Sciatic nerve (tissue), 2 donors: ENCODE measurements at regions not wholly inside any gene's neighbourhood (a gene's known extent, or its start where the extent isn't known, plus 50 kb on each side); places are given as distances from the start of the nearest gene placed in this dataset.

Source experiments
- ATAC-seq: fragments of 200-7000 bp; cut with Tn5 transposase; one replicate; pipeline ENCODE4 v1.9.1; 2020; ENCODE audit warnings: mild to moderate bottlenecking, moderate library complexity
- DNase-seq: peaks from one replicate; pipeline ENCODE4 v3.0.0-alpha.2; 2020; ENCODE audit warnings: low spot score
- intact Hi-C: fragments of 100-400 bp; cut with DNase I; formaldehyde crosslinking; loops from one replicate; pipeline ENCODE4 v1.14.2; 2022
- donor health status: DM: no; HTN: no; CAD: no.
- donor health status: DM: no; HTN: no; CAD: no.

DNA sequence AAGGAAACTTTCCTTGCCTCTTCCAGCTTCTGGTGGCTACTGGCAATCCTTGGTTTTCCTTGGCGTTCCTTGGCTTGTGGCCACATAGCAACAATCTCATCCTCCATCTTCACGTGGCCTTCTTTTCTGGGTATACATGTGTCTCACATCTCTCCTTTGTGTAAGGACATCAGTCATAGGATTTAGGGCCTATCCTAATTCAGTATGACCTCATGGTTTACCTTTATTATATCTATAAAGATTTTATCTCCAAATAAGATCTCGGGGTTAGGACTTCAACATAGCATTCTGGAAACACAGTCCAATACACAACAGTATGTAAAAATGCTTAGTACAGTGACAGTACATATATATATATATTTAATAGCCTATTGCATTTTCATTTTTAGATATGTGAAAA is 58.4 kb upstream of the LRIG3 start:
- no peak for ATAC-seq
- DNase-seq = no peak
- intact Hi-C loops = no loop called here

DNA sequence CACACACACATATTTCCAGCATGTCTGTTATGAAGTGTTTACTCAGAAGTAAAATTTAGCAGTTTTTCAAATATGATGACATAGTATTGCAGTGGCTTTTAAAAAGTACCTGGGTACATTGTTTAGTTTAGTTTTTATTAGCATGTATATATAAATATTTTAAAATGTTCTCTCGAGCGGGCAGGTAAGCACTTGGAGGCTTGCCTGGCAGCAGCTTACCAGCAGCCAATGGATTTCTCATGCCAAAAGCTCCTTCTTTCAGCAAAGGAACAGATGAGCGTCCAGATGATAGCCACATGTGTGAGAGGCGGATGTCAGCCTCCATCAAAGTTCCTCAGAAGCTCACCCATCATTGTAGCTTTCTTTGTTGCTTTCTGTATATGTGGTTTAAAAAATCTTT is 57.2 kb upstream of the LRIG3 start:
- no peak for ATAC-seq

DNA sequence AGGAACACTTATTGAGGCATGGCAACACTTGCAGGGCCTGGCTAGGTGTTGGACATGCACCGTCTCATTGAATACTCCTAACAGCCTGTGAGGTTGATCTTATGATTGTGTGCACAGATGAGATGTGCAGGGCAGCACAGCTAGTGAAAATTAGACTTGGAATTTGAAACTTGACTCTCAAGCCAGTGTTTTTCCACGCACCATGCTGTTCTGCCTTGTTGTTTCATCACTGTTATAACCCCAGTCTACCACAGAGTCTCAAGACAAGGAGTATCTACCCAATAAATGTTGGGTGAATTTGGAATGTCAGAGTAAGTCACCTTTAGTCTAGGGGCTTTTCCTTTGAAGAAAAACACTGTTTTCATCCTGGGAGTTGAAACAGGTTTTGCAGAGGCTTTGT is 55.8 kb upstream of the LRIG3 start:
- ATAC-seq (no peak), DNase-seq (no peak)
- intact Hi-C loops = no loop called here

More for the DNA sequence above, 57.2 kb upstream of the LRIG3 start:
- intact Hi-C loops = no loop called here
- DNase-seq = no peak
